CD14-positive monocyte (primary cell): ENCODE measurements at regions not wholly inside any gene's neighbourhood (a gene's known extent, or its start where the extent isn't known, plus 50 kb on each side); places are given as distances from the start of the nearest gene placed in this dataset.

Experiments
- DNase-seq, 3 donors: peaks; one replicate each; pipeline ENCODE4 v3.0.0-alpha.2; 2011 to 2022
- H2AFZ ChIP-seq: 2 replicates; pipeline ENCODE4 v1.6.0; 2012; ENCODE audit warnings: mild to moderate bottlenecking, low read depth, low read length, inconsistent platforms; ENCODE audit not compliant: insufficient read depth, poor library complexity, severe bottlenecking
- H3K27ac ChIP-seq, 2 donors: 1 replicate in 1 of 2; 2 replicates in 1 of 2; pipeline ENCODE4 v1.5.1; 2012 to 2013; ENCODE audit warnings: low read length in 2 of 2, control low read depth in 1 of 2, inconsistent platforms in 1 of 2, low read depth in 1 of 2, mild to moderate bottlenecking in 1 of 2
- H3K27me3 ChIP-seq, 2 donors: one replicate each; pipeline versions ENCODE4 v1.6.0 to v1.6.1; 2011 to 2013; ENCODE audit warnings: low read length in 2 of 2; ENCODE audit not compliant: control insufficient read depth in 2 of 2, insufficient read depth in 2 of 2
- H3K36me3 ChIP-seq, 2 donors: replicated peaks in 1 of 2; 1 replicate in 1 of 2; 2 replicates in 1 of 2; pipeline versions ENCODE4 v1.5.1 to v1.6.1; 2012 to 2013; ENCODE audit warnings: low read length in 2 of 2, control low read depth in 1 of 2, inconsistent platforms in 1 of 2, mild to moderate bottlenecking in 1 of 2; ENCODE audit not compliant: insufficient read depth in 2 of 2, control insufficient read depth in 1 of 2
- H3K4me1 ChIP-seq, 2 donors: 1 replicate in 1 of 2; 2 replicates in 1 of 2; pipeline versions ENCODE4 v1.5.1 to v1.6.1; 2012 to 2013; ENCODE audit warnings: low read length in 2 of 2, control low read depth in 1 of 2, inconsistent platforms in 1 of 2, mild to moderate bottlenecking in 1 of 2, moderate library complexity in 1 of 2; ENCODE audit not compliant: insufficient read depth in 2 of 2, control insufficient read depth in 1 of 2
- H3K4me2 ChIP-seq: replicated peaks from 2 replicates; pipeline ENCODE3; 2012; ENCODE audit warnings: low read length, moderate library complexity, mild to moderate bottlenecking; ENCODE audit not compliant: poor library complexity, severe bottlenecking; ENCODE audit errors: extremely low read depth
- H3K4me3 ChIP-seq, 3 experiments: fragments of 200-600 bp in 1 of 3; sonication (generic) in 1 of 3; replicated peaks in 1 of 3; 1 replicate in 2 of 3; 2 replicates in 1 of 3; pipeline ENCODE4 v1.5.1; 2011 to 2013; ENCODE audit warnings: low read length in 3 of 3, mild to moderate bottlenecking in 3 of 3, control low read depth in 2 of 3, low read depth in 2 of 3, inconsistent platforms in 1 of 3, moderate library complexity in 1 of 3
- H3K79me2 ChIP-seq: 2 replicates; pipeline ENCODE4 v1.6.0; 2012; ENCODE audit warnings: mild to moderate bottlenecking, control low read depth, inconsistent platforms, low read length, moderate library complexity; ENCODE audit not compliant: insufficient read depth
- H3K9ac ChIP-seq: 2 replicates; pipeline ENCODE4 v1.6.0; 2017; ENCODE audit warnings: low read length, mild to moderate bottlenecking; ENCODE audit not compliant: insufficient read depth, poor library complexity, severe bottlenecking
- H3K9me3 ChIP-seq, 2 donors: replicated peaks in 1 of 2; 1 replicate in 1 of 2; 2 replicates in 1 of 2; pipeline versions ENCODE4 v1.5.1 to v1.6.1; 2012 to 2013; ENCODE audit warnings: low read length in 2 of 2, control low read depth in 1 of 2; ENCODE audit not compliant: control insufficient read depth in 1 of 2, insufficient read depth in 1 of 2
- H4K20me1 ChIP-seq: 2 replicates; pipeline ENCODE4 v1.6.0; 2012; ENCODE audit warnings: mild to moderate bottlenecking, low read length, control low read depth, moderate library complexity; ENCODE audit not compliant: insufficient read depth
- H3K27ac Mint-ChIP-seq, 7 donors: one replicate each; pipeline ENCODE4 v1.8.0; 2020; ENCODE audit warnings: mild to moderate bottlenecking in 7 of 7, mixed read lengths in 7 of 7, moderate library complexity in 6 of 7, inconsistent platforms in 2 of 7
- H3K27me3 Mint-ChIP-seq, 3 donors: one replicate each; pipeline ENCODE4 v1.8.0; 2021 to 2022; ENCODE audit warnings: low read depth in 3 of 3, mild to moderate bottlenecking in 3 of 3, mixed read lengths in 3 of 3, moderate library complexity in 3 of 3, inconsistent platforms in 1 of 3
- H3K36me3 Mint-ChIP-seq, 2 donors: one replicate each; pipeline ENCODE4 v1.8.0; 2020; ENCODE audit warnings: mixed read lengths in 2 of 2, inconsistent platforms in 1 of 2, mild to moderate bottlenecking in 1 of 2
- H3K4me1 Mint-ChIP-seq: one replicate; pipeline ENCODE4 v1.8.0; 2020; ENCODE audit warnings: mild to moderate bottlenecking, mixed read lengths
- H3K4me3 Mint-ChIP-seq, 2 donors: one replicate each; pipeline ENCODE4 v1.8.0; 2020; ENCODE audit warnings: mild to moderate bottlenecking in 2 of 2, mixed read lengths in 2 of 2, moderate library complexity in 1 of 2
- H3K9me3 Mint-ChIP-seq, 7 donors: one replicate each; pipeline ENCODE4 v1.8.0; 2020 to 2022; ENCODE audit warnings: mixed read lengths in 7 of 7, mild to moderate bottlenecking in 6 of 7, moderate library complexity in 6 of 7, inconsistent platforms in 2 of 7
- WGBS: methylation state at CpG from one replicate; pipeline ENCODE4 v1.1.5; 2013; ENCODE audit warnings: missing lambda C conversion rate; ENCODE audit not compliant: insufficient coverage; 5-methylcytosine and 5-hydroxymethylcytosine counted together
- intact Hi-C, 2 donors: fragments of 100-400 bp; cut with micrococcal nuclease; formaldehyde crosslinking; loops; one replicate each; pipeline versions ENCODE4 v1.15.0 to v1.15.1; 2023
- TF ChIP-seq, protein P1 (sequence below): fragments of 200-600 bp; IDR thresholded peaks from one replicate; pipeline ENCODE4 v1.8.0; 2022; ENCODE audit warnings: antibody characterized with exemption, mild to moderate bottlenecking

- Histone ChIP-seq H3K27me3 (no peaks in the 10 kb centered on the region), H3K79me2 (no peaks in the 10 kb centered on the region), H3K36me3 (no peaks in the 10 kb centered on the region), H3K4me2 (no peak overlapping the region), H3K9ac (no peak overlapping the region), H4K20me1 (no peaks in the 10 kb centered on the region), H2AFZ (no peak overlapping the region), H3K27ac (no peak overlapping the region), H3K4me1 (no peaks in the 10 kb centered on the region), H3K9me3 (peaks cover 7 to 12% of the 10 kb centered on the region in 2 donors), H3K4me3 (no peak overlapping the region)
- Mint-ChIP-seq H3K36me3 (no peaks in the 10 kb centered on the region), H3K27ac (no peak overlapping the region), H3K27me3 (no peaks in the 10 kb centered on the region), H3K9me3 (peaks cover 2 to 22% (median 11%) of the 10 kb centered on the region in 7 donors), H3K4me1 (no peaks in the 10 kb centered on the region), H3K4me3 (no peak overlapping the region)
- no peak for DNase-seq
- 84% methylated on average over 3 of the region's 3 CpGs for WGBS
- intact Hi-C loops, result no loop called here
- TF ChIP-seq, protein P1, sequence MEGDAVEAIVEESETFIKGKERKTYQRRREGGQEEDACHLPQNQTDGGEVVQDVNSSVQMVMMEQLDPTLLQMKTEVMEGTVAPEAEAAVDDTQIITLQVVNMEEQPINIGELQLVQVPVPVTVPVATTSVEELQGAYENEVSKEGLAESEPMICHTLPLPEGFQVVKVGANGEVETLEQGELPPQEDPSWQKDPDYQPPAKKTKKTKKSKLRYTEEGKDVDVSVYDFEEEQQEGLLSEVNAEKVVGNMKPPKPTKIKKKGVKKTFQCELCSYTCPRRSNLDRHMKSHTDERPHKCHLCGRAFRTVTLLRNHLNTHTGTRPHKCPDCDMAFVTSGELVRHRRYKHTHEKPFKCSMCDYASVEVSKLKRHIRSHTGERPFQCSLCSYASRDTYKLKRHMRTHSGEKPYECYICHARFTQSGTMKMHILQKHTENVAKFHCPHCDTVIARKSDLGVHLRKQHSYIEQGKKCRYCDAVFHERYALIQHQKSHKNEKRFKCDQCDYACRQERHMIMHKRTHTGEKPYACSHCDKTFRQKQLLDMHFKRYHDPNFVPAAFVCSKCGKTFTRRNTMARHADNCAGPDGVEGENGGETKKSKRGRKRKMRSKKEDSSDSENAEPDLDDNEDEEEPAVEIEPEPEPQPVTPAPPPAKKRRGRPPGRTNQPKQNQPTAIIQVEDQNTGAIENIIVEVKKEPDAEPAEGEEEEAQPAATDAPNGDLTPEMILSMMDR, result no peak
These were observed 653.7 kb downstream of the ADGRL2 start for GRCh38 chr1:82454431-82454830.

- Histone ChIP-seq H3K27me3 (no peaks in the 10 kb centered on the region), H3K9ac (no peak overlapping the region), H3K36me3 (no peaks in the 10 kb centered on the region), H3K9me3 (peaks cover 7 to 12% of the 10 kb centered on the region in 2 donors), H3K27ac (no peak overlapping the region), H3K4me2 (no peak overlapping the region), H3K4me3 (no peak overlapping the region), H3K79me2 (no peaks in the 10 kb centered on the region), H3K4me1 (no peaks in the 10 kb centered on the region), H2AFZ (no peak overlapping the region), H4K20me1 (no peaks in the 10 kb centered on the region)
- Mint-ChIP-seq H3K27ac (no peak overlapping the region), H3K4me3 (no peak overlapping the region), H3K4me1 (no peaks in the 10 kb centered on the region), H3K36me3 (no peaks in the 10 kb centered on the region), H3K27me3 (no peaks in the 10 kb centered on the region), H3K9me3 (peaks cover 2 to 22% (median 11%) of the 10 kb centered on the region in 7 donors)
- TF ChIP-seq, protein P1, result no peak
- no peak for DNase-seq
- intact Hi-C loops, result no loop called here
- no CpG with 5 or more reads among the region's 1 CpG for WGBS
These were observed 652.9 kb downstream of the ADGRL2 start for GRCh38 chr1:82453511-82454185.
